GM18909 (cell line): ENCODE measurements at regions not wholly inside any gene's neighbourhood (a gene's known extent, or its start where the extent isn't known, plus 50 kb on each side); places are given as distances from the start of the nearest gene placed in this dataset.
"Not testable (repeated sequence)": the region's sequence is repeated elsewhere in the genome, so short reads cannot be mapped to it uniquely, and the experiment has no call there.

Experiments used
- ATAC-seq: cut with Tn5 transposase; IDR thresholded peaks from one replicate; pipeline ENCODE4 v1.9.1; 2021; ENCODE audit warnings: mild to moderate bottlenecking; ENCODE audit not compliant: unreplicated experiment, poor library complexity

DNA sequence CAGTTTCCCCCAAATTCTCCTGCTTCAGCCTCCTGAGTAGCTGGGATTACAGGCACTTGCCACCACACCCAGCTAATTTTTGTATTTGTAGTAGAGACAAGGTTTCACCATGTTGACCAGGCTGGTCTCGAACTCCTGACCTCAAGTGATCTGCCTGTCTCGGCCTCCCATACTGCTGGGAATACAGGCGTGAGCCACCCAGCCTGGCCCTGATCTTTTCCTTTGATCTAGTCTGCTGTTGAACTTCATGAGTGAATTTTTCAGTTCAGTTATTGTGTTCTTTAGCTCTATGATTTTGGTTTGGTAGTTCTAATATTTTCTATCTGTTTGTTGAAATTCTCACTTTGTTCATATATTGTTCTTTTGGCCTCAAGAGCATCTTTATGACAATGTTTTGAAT, 83.4 kb upstream of the RAP2C start:
- not testable (repeated sequence) for ATAC-seq

DNA sequence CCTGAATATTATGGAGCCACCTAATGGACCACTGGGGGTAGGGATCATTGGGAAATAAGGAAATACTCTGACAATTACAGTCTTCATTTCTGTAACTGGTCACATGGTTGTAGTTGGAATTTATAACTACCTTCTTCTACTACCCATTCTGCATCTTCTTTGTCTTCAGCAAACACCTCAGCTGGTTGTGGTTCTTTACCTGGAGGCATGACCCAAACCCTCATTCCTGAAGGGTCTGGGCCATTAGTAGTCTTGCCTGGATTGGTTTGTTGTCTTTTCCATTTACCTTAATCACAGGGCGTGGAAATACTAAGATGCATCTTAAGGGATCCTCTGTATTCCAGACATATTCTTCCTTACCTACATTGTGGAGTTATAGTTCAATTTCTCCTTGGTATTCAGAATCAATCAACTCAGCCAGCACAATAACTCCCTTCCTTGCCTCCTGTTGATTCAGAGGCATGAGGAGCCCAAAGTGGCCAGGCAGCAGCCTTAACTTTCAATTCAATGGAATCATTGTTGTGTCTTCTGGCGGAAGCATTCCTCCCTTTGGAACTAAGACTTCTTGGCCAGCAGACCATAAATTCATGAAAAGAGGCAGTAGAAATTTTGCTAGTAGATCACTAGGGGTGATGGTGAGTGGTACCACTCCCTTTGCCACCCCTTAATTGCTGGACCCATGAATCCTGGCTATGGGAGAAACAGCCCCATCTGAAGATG, 75.7 kb upstream of the RAP2C start:
- ATAC-seq, result no peak

DNA sequence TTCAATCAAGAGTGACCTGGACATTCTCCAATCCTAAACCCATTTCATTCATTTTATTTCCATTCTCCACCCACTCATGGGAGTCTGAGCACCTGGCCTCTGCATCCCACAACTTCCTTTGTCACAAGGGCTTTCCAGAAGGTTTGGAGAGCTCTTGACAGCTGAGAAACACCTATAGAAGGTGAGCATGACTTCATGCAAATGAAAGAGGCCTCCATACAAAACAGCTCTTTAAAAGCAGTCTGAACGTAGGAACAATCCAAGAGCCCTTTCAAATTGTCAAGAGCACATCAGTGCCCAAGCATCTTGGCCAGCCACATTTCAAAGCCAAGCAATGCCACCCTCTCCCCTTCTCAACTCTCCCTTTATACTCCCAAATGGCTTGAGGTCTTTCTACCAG, 74.9 kb upstream of the RAP2C start:
- ATAC-seq, result no peak

DNA sequence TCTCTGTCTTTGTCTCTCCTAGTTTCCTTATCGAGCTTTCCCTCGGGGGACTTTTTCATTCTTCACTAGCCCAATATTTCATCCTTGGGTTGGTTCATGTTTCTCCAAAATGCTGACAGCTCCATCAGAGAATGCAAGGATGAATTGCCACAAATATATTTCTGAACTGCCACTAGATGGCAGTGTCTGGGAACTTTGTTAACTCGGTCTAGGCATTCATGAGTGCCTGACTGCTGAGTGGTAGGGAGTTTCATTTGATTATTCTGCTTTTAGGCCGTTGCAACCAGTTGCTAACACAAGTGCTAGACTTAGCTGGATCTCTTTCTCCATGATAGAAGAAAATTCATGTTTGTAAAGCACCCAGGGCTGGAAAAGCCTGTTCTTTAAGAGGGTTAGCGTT, 73.5 kb upstream of the RAP2C start:
- peak; percentile 71 for ATAC-seq

DNA sequence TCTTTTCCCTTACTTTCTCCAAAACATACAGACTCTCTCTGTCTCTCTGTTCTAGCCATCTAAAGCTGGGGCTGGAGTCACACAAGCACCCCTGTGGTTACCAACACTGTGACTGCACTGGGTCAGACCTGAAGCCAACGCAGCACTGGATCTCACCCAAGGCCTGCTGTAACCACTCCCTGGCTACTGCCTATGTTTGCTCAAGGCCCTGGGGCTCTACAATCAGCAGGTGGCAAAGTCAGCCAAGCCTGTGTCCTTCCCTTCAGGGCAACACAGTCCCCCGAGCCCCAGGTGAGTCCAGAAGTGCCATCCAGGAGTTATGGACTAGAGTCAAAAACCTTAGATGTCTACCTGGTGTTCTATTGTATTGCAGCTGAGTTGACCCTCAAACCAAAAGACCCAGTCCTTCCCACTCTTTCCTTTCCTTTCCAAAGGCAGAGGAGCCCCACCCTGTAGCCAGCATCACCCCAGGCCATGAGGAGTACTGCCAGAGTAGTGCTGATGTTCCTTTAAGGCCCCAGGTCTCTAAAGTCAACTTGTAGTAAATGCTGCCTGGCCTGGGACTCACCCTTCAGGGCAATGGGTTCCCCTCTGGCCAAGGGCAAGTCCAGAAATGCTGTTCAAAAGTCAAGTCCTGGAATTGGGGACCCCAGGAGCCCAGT, 58.8 kb upstream of the RAP2C start:
- no peak for ATAC-seq

DNA sequence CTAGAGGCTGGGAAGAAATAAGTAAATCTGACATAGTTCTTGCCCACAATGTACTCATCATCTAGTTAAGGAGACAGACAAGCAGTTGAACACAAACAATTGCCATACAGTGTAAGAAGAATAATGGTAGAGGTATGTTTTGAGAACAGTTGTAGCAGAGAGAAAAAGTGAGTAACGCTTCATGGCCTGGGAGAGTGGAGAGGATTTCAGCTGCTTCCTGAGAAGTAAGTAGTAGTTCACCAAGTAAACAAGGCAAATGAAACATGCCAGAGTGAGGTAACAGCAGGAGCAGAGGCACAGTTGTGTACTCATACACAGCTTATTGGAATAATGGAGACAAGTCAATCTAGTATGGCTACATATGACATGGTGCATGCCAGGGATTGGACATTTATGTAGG, 53.6 kb upstream of the RAP2C start:
- no peak for ATAC-seq

DNA sequence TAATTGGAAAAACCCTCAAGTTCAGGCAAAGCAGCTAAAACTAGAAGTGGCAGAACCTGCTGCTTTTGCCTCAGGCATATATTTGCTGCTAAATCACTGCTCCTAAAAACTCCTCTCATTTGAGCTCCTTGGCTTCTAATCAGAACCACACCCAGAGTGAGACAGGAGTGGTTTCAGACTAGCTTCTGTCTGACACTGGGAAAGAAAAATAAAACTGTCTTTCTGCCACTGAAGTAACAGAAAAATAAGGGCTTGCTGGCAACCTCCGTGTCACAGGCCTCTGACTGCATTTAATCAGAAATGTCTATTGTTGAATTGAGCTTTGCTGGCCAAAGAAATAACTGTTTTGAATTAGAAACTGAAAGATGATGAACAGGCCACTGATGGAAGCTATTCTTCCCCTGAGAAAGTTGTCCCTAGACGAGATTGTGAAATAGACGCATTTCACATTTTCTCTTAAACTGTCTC, 52.1 kb upstream of the RAP2C start:
- no peak for ATAC-seq

DNA sequence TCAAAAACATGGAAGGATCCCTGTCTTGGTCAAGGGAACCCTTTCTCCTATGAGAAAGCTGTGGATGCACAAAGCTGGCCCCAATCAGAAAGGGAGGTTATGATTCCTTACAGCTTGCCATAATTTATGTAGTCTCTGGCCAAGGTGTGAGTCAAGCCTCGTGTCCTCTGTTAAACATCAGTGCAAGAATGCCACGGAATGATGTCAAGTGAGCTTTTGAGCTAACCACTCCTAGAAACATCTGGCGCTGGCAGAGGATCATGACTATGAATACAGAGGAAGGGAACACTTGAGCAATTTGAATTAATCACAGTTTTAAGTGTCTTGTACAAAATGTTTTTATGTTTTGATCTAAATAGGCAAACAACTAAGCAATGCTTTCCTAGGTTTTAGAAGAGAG, 51.5 kb upstream of the RAP2C start:
- ATAC-seq, result no peak

DNA sequence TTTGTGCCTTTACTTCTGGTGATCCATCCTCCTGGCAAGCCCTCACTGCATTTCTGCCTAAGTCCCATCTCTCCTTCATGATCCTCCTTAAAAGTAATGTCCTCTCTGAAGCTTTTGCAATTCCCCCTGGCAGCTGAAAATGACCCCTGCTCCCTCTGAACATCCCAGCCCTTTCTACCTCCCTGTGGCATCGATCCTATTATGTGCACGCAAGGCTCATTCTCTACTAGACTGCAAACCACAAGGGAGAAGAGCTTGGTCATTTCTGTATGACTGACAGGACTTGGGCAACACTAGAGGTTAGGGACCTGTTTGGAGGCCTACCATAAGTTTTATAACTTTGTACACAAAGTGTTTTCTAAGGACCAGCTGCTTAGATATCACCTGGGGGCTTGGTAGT, 50.8 kb upstream of the RAP2C start:
- no peak for ATAC-seq
